B cell (primary cell): ENCODE measurements at regions not wholly inside any gene's neighbourhood (a gene's known extent, or its start where the extent isn't known, plus 50 kb on each side); places are given as distances from the start of the nearest gene placed in this dataset.

Experiments used
- ATAC-seq: fragments of 200-7000 bp; cut with Tn5 transposase; one replicate; pipeline ENCODE4 v1.10.0; 2021; ENCODE audit warnings: low read depth, mild to moderate bottlenecking, moderate number of reproducible peaks, moderate library complexity
- CTCF ChIA-PET: fragments of 350-600 bp; sonication (Branson Sonifier 250); formaldehyde crosslinking; loops from one replicate; lab custom pipeline; 2021; ENCODE audit warnings: antibody characterized with exemption, inconsistent platforms; lab: Charles Lee
- POLR2A ChIA-PET: fragments of 350-600 bp; sonication (Branson Sonifier 250); formaldehyde crosslinking; loops from one replicate; lab custom pipeline; 2021; ENCODE audit warnings: antibody characterized with exemption; lab: Charles Lee
- DNase-seq: peaks from one replicate; pipeline ENCODE4 v3.0.0; 2013
- H2AFZ ChIP-seq: 2 replicates; pipeline ENCODE4 v1.6.1; 2012; ENCODE audit warnings: mild to moderate bottlenecking, low read depth, low read length; ENCODE audit not compliant: insufficient read depth, poor library complexity, severe bottlenecking
- H3K27ac ChIP-seq, 2 donors: 1 replicate in 1 of 2; 2 replicates in 1 of 2; pipeline ENCODE4 v1.5.1; 2012 to 2013; ENCODE audit warnings: low read length in 2 of 2, mild to moderate bottlenecking in 2 of 2, moderate library complexity in 1 of 2
- H3K27me3 ChIP-seq, 4 experiments: fragments of 200-600 bp in 1 of 4; sonication (generic) in 1 of 4; replicated peaks in 1 of 4; 1 replicate in 2 of 4; 2 replicates in 2 of 4; pipeline versions ENCODE4 v1.6.1 to v1.7.0; 2013 to 2016; ENCODE audit warnings: low read length in 3 of 4, mild to moderate bottlenecking in 2 of 4, mixed read lengths in 1 of 4, moderate library complexity in 1 of 4; ENCODE audit not compliant: insufficient read depth in 4 of 4, control insufficient read depth in 3 of 4; ENCODE audit errors: control extremely low read depth in 1 of 4
- H3K36me3 ChIP-seq, 2 experiments: replicated peaks in 1 of 2; 1 replicate in 1 of 2; 2 replicates in 1 of 2; pipeline versions ENCODE4 v1.6.1 to v1.7.1; 2013; ENCODE audit warnings: low read length in 1 of 2; ENCODE audit not compliant: insufficient read depth in 2 of 2, control insufficient read depth in 1 of 2; ENCODE audit errors: control extremely low read depth in 1 of 2, extremely low read depth in 1 of 2
- H3K4me1 ChIP-seq, 2 donors: fragments of 200-600 bp in 1 of 2; sonication (generic) in 1 of 2; 1 replicate in 1 of 2; 2 replicates in 1 of 2; pipeline versions ENCODE4 v1.5.1 to v1.6.1; 2013 to 2017; ENCODE audit warnings: low read length in 2 of 2; ENCODE audit not compliant: control insufficient read depth in 2 of 2, insufficient read depth in 2 of 2
- H3K4me2 ChIP-seq: replicated peaks from 2 replicates; pipeline ENCODE3; 2012; ENCODE audit warnings: mild to moderate bottlenecking, low read depth, low read length; ENCODE audit not compliant: poor library complexity, severe bottlenecking
- H3K4me3 ChIP-seq, 5 experiments: fragments of 200-600 bp in 1 of 5; sonication (generic) in 1 of 5; 1 replicate in 3 of 5; 2 replicates in 2 of 5; pipeline versions ENCODE4 v1.5.1 to v1.7.0; 2011 to 2016; ENCODE audit warnings: low read length in 4 of 5, mild to moderate bottlenecking in 4 of 5, low read depth in 2 of 5, control low read depth in 1 of 5, moderate library complexity in 1 of 5; ENCODE audit not compliant: insufficient read depth in 1 of 5; ENCODE audit errors: control extremely low read depth in 1 of 5, extremely low read depth in 1 of 5
- H3K79me2 ChIP-seq: fragments of 200-600 bp; sonication (generic); one replicate; pipeline ENCODE4 v1.6.0; 2016; ENCODE audit warnings: low read length; ENCODE audit not compliant: control insufficient read depth, insufficient read depth
- H3K9ac ChIP-seq: fragments of 200-600 bp; sonication (generic); 2 replicates; pipeline ENCODE4 v1.6.1; 2017; ENCODE audit warnings: mild to moderate bottlenecking, low read length, moderate library complexity
- H3K9me3 ChIP-seq, 3 donors: one replicate each; pipeline versions ENCODE4 v1.6.1 to v1.7.1; 2013; ENCODE audit warnings: low read length in 2 of 3; ENCODE audit not compliant: control insufficient read depth in 2 of 3, insufficient read depth in 1 of 3; ENCODE audit errors: control extremely low read depth in 1 of 3
- H4K20me1 ChIP-seq: 2 replicates; pipeline ENCODE4 v1.6.0; 2012; ENCODE audit warnings: mild to moderate bottlenecking, low read length; ENCODE audit not compliant: insufficient read depth, control insufficient read depth, poor library complexity, severe bottlenecking
- H3K27ac Mint-ChIP-seq: one replicate; pipeline ENCODE4 v1.8.0; 2021; ENCODE audit warnings: mixed read lengths
- H3K27me3 Mint-ChIP-seq: one replicate; pipeline ENCODE4 v1.8.0; 2021; ENCODE audit warnings: mixed read lengths
- H3K4me1 Mint-ChIP-seq: one replicate; pipeline ENCODE4 v1.8.0; 2021; ENCODE audit warnings: mixed read lengths
- H3K4me3 Mint-ChIP-seq: one replicate; pipeline ENCODE4 v1.8.0; 2021; ENCODE audit warnings: mixed read lengths
- H3K9me3 Mint-ChIP-seq: one replicate; pipeline ENCODE4 v1.8.0; 2022; ENCODE audit warnings: mixed read lengths; ENCODE audit not compliant: insufficient read depth
- CTCF ChIP-seq: fragments of 200-600 bp; IDR thresholded peaks from one replicate; pipeline ENCODE4 v1.8.0; 2022; ENCODE audit warnings: antibody characterized with exemption, mild to moderate bottlenecking
- EZH2 ChIP-seq: IDR thresholded peaks from 2 replicates; pipeline ENCODE4 v1.6.1; 2012; ENCODE audit warnings: borderline replicate concordance, low read depth, mild to moderate bottlenecking, moderate library complexity, low read length; ENCODE audit not compliant: insufficient read depth, poor library complexity, severe bottlenecking
- WGBS: methylation state at CpG from one replicate; pipeline ENCODE4 v1.1.5; 2013; ENCODE audit warnings: missing lambda C conversion rate; ENCODE audit not compliant: insufficient coverage; 5-methylcytosine and 5-hydroxymethylcytosine counted together
- intact Hi-C: fragments of 100-400 bp; cut with micrococcal nuclease; formaldehyde crosslinking; loops from one replicate; pipeline ENCODE4 v1.10.0; 2022

- no peak overlapping the region for H3K27ac Mint-ChIP-seq
- ATAC-seq (no peak), DNase-seq (no peak)
- no peak overlapping the region for H3K4me2 ChIP-seq
- no peaks in the 10 kb centered on the region for H3K9me3 Mint-ChIP-seq
- 100% methylated on average over 1 of the region's 8 CpGs for WGBS
- no peak overlapping the region for H2AFZ ChIP-seq
- intact Hi-C loops = loop anchor here (10.0 kb wide), 1 partner anchor 1294 kb away; no protein-coding TSS in a partner anchor
- H3K9ac ChIP-seq = no peak overlapping the region
- H3K27me3 ChIP-seq = peaks cover 0 to 2% (median 0%) of the 10 kb centered on the region in 4 experiments
- no peak overlapping the region for H3K4me3 ChIP-seq
- ChIA-PET CTCF (interaction anchor here (1.2 to 1.5 kb wide), 4 partner anchors 28 to 1293 kb away, joined by 3 to 6 read pairs (median 4); no protein-coding TSS in a partner anchor), POLR2A (no interaction called here)
- no peaks in the 10 kb centered on the region for H3K79me2 ChIP-seq
- TF ChIP-seq EZH2 (no peak), CTCF (no peak)
- H3K9me3 ChIP-seq = no peaks in the 10 kb centered on the region
- no peaks in the 10 kb centered on the region for H3K36me3 ChIP-seq
- H3K27me3 Mint-ChIP-seq = peaks cover 33% of the 10 kb centered on the region
- no peak overlapping the region for H3K4me3 Mint-ChIP-seq
- H3K4me1 Mint-ChIP-seq = no peaks in the 10 kb centered on the region
- H3K27ac ChIP-seq = no peak overlapping the region
- no peaks in the 10 kb centered on the region for H3K4me1 ChIP-seq
- H4K20me1 ChIP-seq = no peaks in the 10 kb centered on the region
Measured at GRCh38 chr4:183841001-183841400, 64.1 kb upstream of the STOX2 start.

GRCh38 chr4:183842129-183842528, 63.0 kb upstream of the STOX2 start:
- ChIA-PET CTCF (interaction anchor here (0.8 to 1.4 kb wide), 2 partner anchors 29 to 1166 kb away, joined by 3 read pairs; no protein-coding TSS in a partner anchor), POLR2A (no interaction called here)
- Histone ChIP-seq H3K27ac (no peak overlapping the region), H3K4me2 (no peak overlapping the region), H4K20me1 (no peaks in the 10 kb centered on the region), H2AFZ (no peak overlapping the region), H3K79me2 (no peaks in the 10 kb centered on the region), H3K27me3 (peaks cover 0 to 2% (median under 1%) of the 10 kb centered on the region in 4 experiments), H3K9ac (no peak overlapping the region), H3K9me3 (peaks cover 0 to 4% (median 2%) of the 10 kb centered on the region in 3 donors), H3K4me1 (no peaks in the 10 kb centered on the region), H3K36me3 (no peaks in the 10 kb centered on the region), H3K4me3 (no peak overlapping the region)
- intact Hi-C loops = loop anchor here (10.0 kb wide), 1 partner anchor 1293 kb away; no protein-coding TSS in a partner anchor
- no peak for TF ChIP-seq EZH2
- TF ChIP-seq CTCF = no peak
- Mint-ChIP-seq H3K27me3 (peaks cover 23% of the 10 kb centered on the region), H3K9me3 (no peaks in the 10 kb centered on the region), H3K4me1 (no peaks in the 10 kb centered on the region), H3K27ac (no peak overlapping the region), H3K4me3 (no peak overlapping the region)
- no peak for ATAC-seq
- DNase-seq = no peak
- WGBS = no CpG with 5 or more reads among the region's 3 CpGs
